ENCODE measurements at regions not wholly inside any gene's neighbourhood (a gene's known extent, or its start where the extent isn't known, plus 50 kb on each side); places are given as distances from the start of the nearest gene placed in this dataset.
"Not testable (repeated sequence)": the region's sequence is repeated elsewhere in the genome, so short reads cannot be mapped to it uniquely, and the experiment has no call there.

- TF ChIP-seq SUZ12 (IDR thresholded peaks at IDR 0.05; ENCODE audit: extremely low read depth, insufficient read depth, insufficient read length); YY1 (IDR thresholded peaks at IDR 0.05; ENCODE audit: insufficient read depth, insufficient read length): not testable (repeated sequence)
Measured at GRCh38 chr9:85295244-85295643, 446.5 kb downstream of the AGTPBP1 start.

Measured in NT2/D1 (cell line).